ENCODE measurements at regions not wholly inside any gene's neighbourhood (a gene's known extent, or its start where the extent isn't known, plus 50 kb on each side); places are given as distances from the start of the nearest gene placed in this dataset.

- H3K27ac Mint-ChIP-seq = no peak overlapping the region
- H3K4me1 ChIP-seq (ENCODE audit: control insufficient read depth, insufficient read depth, low read length) = no peaks in the 10 kb centered on the region
Observed at GRCh38 chr16:86702824-86703588, 124.7 kb downstream of the FOXL1 start.

GRCh38 chr16:86704516-86704915, 126.2 kb downstream of the FOXL1 start:
- no peaks in the 10 kb centered on the region for H3K27me3 ChIP-seq (ENCODE audit: control insufficient read depth, insufficient read depth, low read length)
- peaks cover 4 to 11% of the 10 kb centered on the region in 2 donors for H3K27me3 Mint-ChIP-seq (ENCODE audit: low read depth in 2 of 2)
- no peak overlapping the region for H3K27ac ChIP-seq (ENCODE audit: low read length)
- H3K9me3 Mint-ChIP-seq = no peaks in the 10 kb centered on the region
- no peak overlapping the region for H3K4me3 Mint-ChIP-seq
- TF ChIP-seq CTCF (IDR thresholded peaks at IDR 0.05) = no peak
- H3K4me1 Mint-ChIP-seq = peaks cover 0 to 9% of the 10 kb centered on the region in 2 donors
- no peaks in the 10 kb centered on the region for H3K36me3 Mint-ChIP-seq
- no peaks in the 10 kb centered on the region for H3K9me3 ChIP-seq (ENCODE audit: control insufficient read depth, insufficient read depth, low read length)
- H3K27ac Mint-ChIP-seq = no peak overlapping the region
- no peak for DNase-seq
- 82% methylated on average over 8 of the region's 8 CpGs for WGBS (ENCODE audit: insufficient coverage)
- ATAC-seq = no peak
- no peaks in the 10 kb centered on the region for H3K4me1 ChIP-seq (ENCODE audit: control insufficient read depth, insufficient read depth, low read length)
- H3K4me3 ChIP-seq (ENCODE audit: low read length) = no peak overlapping the region
- intact Hi-C loops (cut with micrococcal nuclease) = no loop called here
- no peaks in the 10 kb centered on the region for H3K36me3 ChIP-seq (ENCODE audit: control insufficient read depth, insufficient read depth, low read length)

More at GRCh38 chr16:86702824-86703588, 124.7 kb downstream of the FOXL1 start:
- Histone ChIP-seq H3K4me3 (ENCODE audit: low read length) (no peak overlapping the region), H3K27me3 (ENCODE audit: control insufficient read depth, insufficient read depth, low read length) (no peaks in the 10 kb centered on the region), H3K36me3 (ENCODE audit: control insufficient read depth, insufficient read depth, low read length) (no peaks in the 10 kb centered on the region), H3K27ac (ENCODE audit: low read length) (no peak overlapping the region), H3K9me3 (ENCODE audit: control insufficient read depth, insufficient read depth, low read length) (no peaks in the 10 kb centered on the region)
- Mint-ChIP-seq H3K9me3 (no peaks in the 10 kb centered on the region), H3K27me3 (ENCODE audit: low read depth in 2 of 2) (peaks cover 4 to 6% of the 10 kb centered on the region in 2 donors), H3K4me3 (no peak overlapping the region), H3K36me3 (no peaks in the 10 kb centered on the region), H3K4me1 (peaks cover 0 to 9% of the 10 kb centered on the region in 2 donors)
- DNase-seq (no peak), ATAC-seq (peak in 1 of 3 donors; percentile 23)
- intact Hi-C loops (cut with micrococcal nuclease) = no loop called here
- TF ChIP-seq CTCF (IDR thresholded peaks at IDR 0.05) = no peak
- WGBS (ENCODE audit: insufficient coverage) = 72% methylated on average over 6 of the region's 6 CpGs

GRCh38 chr16:86706726-86707125, 128.4 kb downstream of the FOXL1 start:
- peaks cover 4 to 8% of the 10 kb centered on the region in 2 donors for H3K27me3 Mint-ChIP-seq (ENCODE audit: low read depth in 2 of 2)
- DNase-seq = no peak
- H3K27me3 ChIP-seq (ENCODE audit: control insufficient read depth, insufficient read depth, low read length) = no peaks in the 10 kb centered on the region
- H3K27ac Mint-ChIP-seq = no peak overlapping the region
- no peaks in the 10 kb centered on the region for H3K36me3 Mint-ChIP-seq
- no peaks in the 10 kb centered on the region for H3K36me3 ChIP-seq (ENCODE audit: control insufficient read depth, insufficient read depth, low read length)
- peaks cover 0 to 9% of the 10 kb centered on the region in 2 donors for H3K4me1 Mint-ChIP-seq
- H3K9me3 ChIP-seq (ENCODE audit: control insufficient read depth, insufficient read depth, low read length) = no peaks in the 10 kb centered on the region
- no peaks in the 10 kb centered on the region for H3K4me1 ChIP-seq (ENCODE audit: control insufficient read depth, insufficient read depth, low read length)
- H3K4me3 Mint-ChIP-seq = no peak overlapping the region
- intact Hi-C loops (cut with micrococcal nuclease) = no loop called here
- H3K27ac ChIP-seq (ENCODE audit: low read length) = no peak overlapping the region
- H3K9me3 Mint-ChIP-seq = no peaks in the 10 kb centered on the region
- no peak overlapping the region for H3K4me3 ChIP-seq (ENCODE audit: low read length)
- no peak for TF ChIP-seq CTCF (IDR thresholded peaks at IDR 0.05)
- ATAC-seq = no peak
- WGBS (ENCODE audit: insufficient coverage) = 94% methylated on average over 7 of the region's 7 CpGs

- Histone ChIP-seq H3K36me3 (ENCODE audit: control insufficient read depth, insufficient read depth, low read length) (no peaks in the 10 kb centered on the region), H3K27me3 (ENCODE audit: control insufficient read depth, insufficient read depth, low read length) (no peaks in the 10 kb centered on the region), H3K4me1 (ENCODE audit: control insufficient read depth, insufficient read depth, low read length) (no peaks in the 10 kb centered on the region), H3K27ac (ENCODE audit: low read length) (no peak overlapping the region), H3K9me3 (ENCODE audit: control insufficient read depth, insufficient read depth, low read length) (no peaks in the 10 kb centered on the region), H3K4me3 (ENCODE audit: low read length) (no peak overlapping the region)
- peaks cover 4 to 8% of the 10 kb centered on the region in 2 donors for H3K27me3 Mint-ChIP-seq (ENCODE audit: low read depth in 2 of 2)
- DNase-seq (no peak), ATAC-seq (no peak)
- WGBS (ENCODE audit: insufficient coverage) = 93% methylated on average over 18 of the region's 18 CpGs
- no peak for TF ChIP-seq CTCF (IDR thresholded peaks at IDR 0.05)
- H3K9me3 Mint-ChIP-seq = no peaks in the 10 kb centered on the region
- H3K4me1 Mint-ChIP-seq = peaks cover 0 to 9% of the 10 kb centered on the region in 2 donors
- no peak overlapping the region for H3K4me3 Mint-ChIP-seq
- no peak overlapping the region for H3K27ac Mint-ChIP-seq
- intact Hi-C loops (cut with micrococcal nuclease) = no loop called here
- no peaks in the 10 kb centered on the region for H3K36me3 Mint-ChIP-seq
Observed at GRCh38 chr16:86707171-86707570, 128.8 kb downstream of the FOXL1 start.

All from natural killer cell (primary cell).